ENCODE measurements at regions not wholly inside any gene's neighbourhood (a gene's known extent, or its start where the extent isn't known, plus 50 kb on each side); places are given as distances from the start of the nearest gene placed in this dataset.
"Not testable (repeated sequence)": the region's sequence is repeated elsewhere in the genome, so short reads cannot be mapped to it uniquely, and the experiment has no call there.

DNA sequence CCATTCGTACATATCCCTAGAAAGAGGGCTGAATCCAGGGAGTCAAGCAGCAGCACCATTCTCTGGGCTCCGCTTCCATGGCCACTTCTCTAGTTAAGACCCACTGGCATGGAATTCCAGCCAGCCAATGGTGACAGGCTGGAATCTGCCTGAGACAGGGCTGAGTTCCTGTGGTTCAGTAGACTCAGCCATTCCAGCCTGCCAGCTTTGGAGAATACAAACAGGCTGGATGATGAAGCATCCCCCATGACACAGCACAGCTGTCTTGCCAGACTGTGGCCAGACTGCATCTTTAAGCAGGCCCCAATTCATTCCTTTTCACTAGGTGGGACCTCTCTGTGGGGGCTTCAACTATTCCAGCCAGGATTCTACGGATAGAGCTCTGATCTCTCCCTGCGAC lies 329.6 kb downstream of the XPNPEP1 start:
- H3K4me3 ChIP-seq (ENCODE audit: control insufficient read depth, low read depth, low read length): no peak overlapping the region
- DNase-seq (ENCODE audit: low read depth): no peak
- TF ChIP-seq, protein P1, sequence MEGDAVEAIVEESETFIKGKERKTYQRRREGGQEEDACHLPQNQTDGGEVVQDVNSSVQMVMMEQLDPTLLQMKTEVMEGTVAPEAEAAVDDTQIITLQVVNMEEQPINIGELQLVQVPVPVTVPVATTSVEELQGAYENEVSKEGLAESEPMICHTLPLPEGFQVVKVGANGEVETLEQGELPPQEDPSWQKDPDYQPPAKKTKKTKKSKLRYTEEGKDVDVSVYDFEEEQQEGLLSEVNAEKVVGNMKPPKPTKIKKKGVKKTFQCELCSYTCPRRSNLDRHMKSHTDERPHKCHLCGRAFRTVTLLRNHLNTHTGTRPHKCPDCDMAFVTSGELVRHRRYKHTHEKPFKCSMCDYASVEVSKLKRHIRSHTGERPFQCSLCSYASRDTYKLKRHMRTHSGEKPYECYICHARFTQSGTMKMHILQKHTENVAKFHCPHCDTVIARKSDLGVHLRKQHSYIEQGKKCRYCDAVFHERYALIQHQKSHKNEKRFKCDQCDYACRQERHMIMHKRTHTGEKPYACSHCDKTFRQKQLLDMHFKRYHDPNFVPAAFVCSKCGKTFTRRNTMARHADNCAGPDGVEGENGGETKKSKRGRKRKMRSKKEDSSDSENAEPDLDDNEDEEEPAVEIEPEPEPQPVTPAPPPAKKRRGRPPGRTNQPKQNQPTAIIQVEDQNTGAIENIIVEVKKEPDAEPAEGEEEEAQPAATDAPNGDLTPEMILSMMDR (conservative IDR thresholded peaks at IDR 0.05; ENCODE audit: control insufficient read depth, insufficient read depth, low read depth, low read length): no peak

DNA sequence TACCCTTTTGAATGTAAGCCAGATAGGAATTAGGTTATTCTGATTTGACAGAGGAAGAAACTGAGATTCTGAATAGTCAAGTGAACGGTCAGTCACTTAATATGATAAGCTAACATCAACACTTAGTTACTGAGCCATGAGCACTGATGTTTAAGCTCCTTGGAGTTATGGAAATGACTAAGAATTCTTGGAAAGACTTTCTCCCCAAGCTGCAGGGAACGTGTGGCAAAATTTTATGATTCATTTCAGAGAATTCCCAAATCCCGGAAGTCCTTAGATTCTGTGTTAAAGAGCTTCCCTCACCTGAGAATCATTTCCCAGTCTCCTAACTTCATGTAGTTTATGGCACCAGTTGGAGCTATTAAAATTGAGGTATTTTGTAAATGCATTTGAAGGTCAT lies 330.9 kb downstream of the XPNPEP1 start:
- no peak overlapping the region for H3K4me3 ChIP-seq (ENCODE audit: control insufficient read depth, low read depth, low read length)
- TF ChIP-seq, protein P1 (conservative IDR thresholded peaks at IDR 0.05; ENCODE audit: control insufficient read depth, insufficient read depth, low read depth, low read length): no peak
- DNase-seq (ENCODE audit: low read depth): no peak

DNA sequence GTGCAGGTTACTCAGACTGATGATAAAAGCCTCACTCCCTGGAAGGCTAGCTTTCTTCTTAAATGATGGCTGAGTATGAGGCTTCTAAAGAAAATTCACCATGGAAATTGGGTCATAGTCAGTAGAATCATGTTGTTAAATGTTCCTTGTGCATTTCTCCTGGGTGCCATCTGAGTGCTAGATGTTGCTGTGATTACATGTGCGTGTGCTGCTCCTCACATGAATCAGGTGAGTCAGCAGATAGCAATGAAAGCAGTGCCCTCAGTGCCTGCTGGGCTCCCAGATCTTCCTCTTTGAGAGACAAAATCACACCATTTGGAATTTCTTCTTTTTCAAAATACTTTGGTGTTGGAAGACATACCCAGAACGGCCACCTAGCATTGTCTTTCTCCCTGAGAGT lies 331.7 kb downstream of the XPNPEP1 start:
- H3K4me3 ChIP-seq (ENCODE audit: control insufficient read depth, low read depth, low read length): no peak overlapping the region
- TF ChIP-seq, protein P1 (conservative IDR thresholded peaks at IDR 0.05; ENCODE audit: control insufficient read depth, insufficient read depth, low read depth, low read length): no peak
- DNase-seq (ENCODE audit: low read depth): no peak

DNA sequence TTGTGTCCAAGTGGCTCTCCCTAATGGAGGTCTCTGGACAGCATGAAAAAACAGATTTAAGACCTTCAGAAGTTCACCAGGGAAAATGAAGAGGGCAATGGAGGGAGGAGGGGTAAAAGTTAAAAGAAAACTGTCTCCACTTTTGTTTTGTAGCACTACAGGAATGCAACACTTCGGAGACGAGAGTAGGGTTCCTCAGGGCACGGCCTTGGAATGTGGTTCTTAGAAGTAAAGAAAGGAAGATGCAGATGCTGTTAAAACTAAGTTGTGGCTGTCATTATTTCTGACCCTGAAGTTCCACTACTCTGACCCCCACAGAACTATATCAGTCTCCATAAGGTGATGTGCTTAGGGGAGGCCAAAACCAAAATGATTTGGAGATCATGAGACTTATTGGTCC lies 335.1 kb downstream of the XPNPEP1 start:
- TF ChIP-seq, protein P1 (conservative IDR thresholded peaks at IDR 0.05; ENCODE audit: control insufficient read depth, insufficient read depth, low read depth, low read length): no peak

DNA sequence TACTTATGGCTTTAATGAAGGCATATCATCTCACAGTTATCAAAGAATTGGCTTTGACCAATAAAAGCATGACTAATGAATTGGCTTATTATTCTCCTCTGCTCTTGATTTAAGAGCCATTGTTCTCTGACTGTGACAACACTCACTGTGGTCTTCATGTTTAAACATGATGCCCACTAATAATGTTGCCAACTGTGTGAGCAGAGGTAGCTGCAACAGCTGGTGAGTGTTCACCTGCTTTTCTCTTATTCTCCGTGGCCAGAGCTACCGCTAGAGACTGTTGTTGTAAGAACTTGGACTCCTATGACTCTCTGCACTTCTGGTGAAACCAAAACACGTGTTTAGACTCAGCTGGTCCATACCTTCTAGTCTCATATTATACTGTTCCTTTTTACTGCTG lies 335.9 kb downstream of the XPNPEP1 start:
- no peak for DNase-seq (ENCODE audit: low read depth)
- H3K4me3 ChIP-seq (ENCODE audit: control insufficient read depth, low read depth, low read length): no peak overlapping the region
- TF ChIP-seq, protein P1 (conservative IDR thresholded peaks at IDR 0.05; ENCODE audit: control insufficient read depth, insufficient read depth, low read depth, low read length): no peak

More for the DNA sequence above, 335.1 kb downstream of the XPNPEP1 start:
- H3K4me3 ChIP-seq (ENCODE audit: control insufficient read depth, low read depth, low read length): no peak overlapping the region
- no peak for DNase-seq (ENCODE audit: low read depth)

DNA sequence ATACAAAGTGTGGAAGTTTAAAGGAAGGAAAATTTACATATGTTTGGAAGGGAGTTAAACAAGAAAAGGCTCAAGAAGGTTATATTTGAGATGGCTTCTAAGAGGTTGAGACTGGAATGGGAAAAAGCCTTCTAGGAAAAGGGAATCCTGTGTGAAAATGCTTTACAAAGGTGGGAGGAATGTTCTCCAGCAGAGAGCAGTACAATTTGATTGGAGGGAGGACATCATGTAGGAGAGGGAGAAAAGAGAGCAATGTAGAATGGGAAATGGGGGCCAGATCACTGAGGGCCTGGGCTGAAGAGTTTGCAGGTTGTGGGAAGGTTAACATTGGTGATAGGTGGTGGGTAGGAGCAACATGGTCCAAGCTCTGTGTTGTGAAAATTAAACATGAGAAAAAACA lies 366.9 kb downstream of the XPNPEP1 start:
- DNase-seq (ENCODE audit: low read depth): no peak
- H3K4me3 ChIP-seq (ENCODE audit: control insufficient read depth, low read depth, low read length): no peak overlapping the region
- TF ChIP-seq, protein P1 (conservative IDR thresholded peaks at IDR 0.05; ENCODE audit: control insufficient read depth, insufficient read depth, low read depth, low read length): no peak

DNA sequence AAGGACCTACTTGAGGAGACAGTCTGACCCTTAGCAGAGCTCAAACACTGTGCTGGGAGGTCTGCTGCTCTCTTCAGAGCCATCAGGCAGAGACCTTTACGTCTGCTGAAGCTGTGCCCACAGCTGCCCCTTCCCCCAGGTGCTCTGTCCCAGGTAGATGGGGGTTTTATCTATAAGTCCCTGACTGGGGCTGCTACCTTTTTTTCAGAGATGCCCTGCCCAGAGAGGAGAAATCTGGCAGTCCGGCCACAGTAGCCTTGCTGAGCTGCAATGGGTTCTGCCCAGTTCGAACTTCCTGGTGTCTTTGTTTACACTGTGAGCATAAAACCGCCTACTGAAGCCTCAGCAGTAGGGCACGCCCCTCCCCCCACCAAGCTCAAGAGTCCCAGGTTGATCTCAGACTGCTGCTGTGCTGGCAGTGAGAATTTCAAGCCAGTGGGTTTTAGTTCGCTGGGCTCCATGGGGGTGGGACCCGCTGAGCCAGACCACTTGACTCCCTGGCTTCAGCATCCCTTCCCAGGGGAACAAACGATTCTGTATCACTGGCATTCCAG lies 381.2 kb downstream of the XPNPEP1 start:
- DNase-seq (ENCODE audit: low read depth); H3K4me3 ChIP-seq (ENCODE audit: control insufficient read depth, low read depth, low read length): not testable (repeated sequence)

Measured in fibroblast of mammary gland (primary cell).